OCI-LY1 (cell line): ENCODE measurements at regions not wholly inside any gene's neighbourhood (a gene's known extent, or its start where the extent isn't known, plus 50 kb on each side); places are given as distances from the start of the nearest gene placed in this dataset.

ENCODE experiments used
- H2AFZ ChIP-seq: fragments of 200-600 bp; sonication (generic), shearing (Covaris generic); 2 replicates; pipeline ENCODE4 v1.6.0; 2014; ENCODE audit warnings: antibody characterized with exemption, mild to moderate bottlenecking, low read length
- H3F3A ChIP-seq: fragments of 200-600 bp; sonication (generic), shearing (Covaris generic); 2 replicates; pipeline ENCODE4 v1.6.0; 2014; ENCODE audit warnings: mild to moderate bottlenecking, antibody characterized with exemption, low read length, moderate library complexity; ENCODE audit not compliant: insufficient read depth
- H3K27ac ChIP-seq: fragments of 200-600 bp; sonication (generic); 2 replicates; pipeline ENCODE4 v1.5.1; 2014; ENCODE audit warnings: low read length, mixed run types, mild to moderate bottlenecking, low read depth; ENCODE audit not compliant: poor library complexity, severe bottlenecking
- H3K27me3 ChIP-seq: fragments of 200-600 bp; sonication (generic); 2 replicates; pipeline ENCODE4 v1.6.0; 2014; ENCODE audit warnings: antibody characterized with exemption, mild to moderate bottlenecking, low read length, moderate library complexity; ENCODE audit not compliant: insufficient read depth
- H3K36me3 ChIP-seq: fragments of 200-600 bp; sonication (generic); 2 replicates; pipeline ENCODE4 v1.6.1; 2014; ENCODE audit warnings: mild to moderate bottlenecking, antibody characterized with exemption, low read length, moderate library complexity, mixed read lengths; ENCODE audit not compliant: insufficient read depth
- H3K4me1 ChIP-seq: fragments of 200-600 bp; sonication (generic); 2 replicates; pipeline ENCODE4 v1.5.1; 2014; ENCODE audit warnings: mild to moderate bottlenecking, low read length, moderate library complexity; ENCODE audit not compliant: insufficient read depth, severe bottlenecking
- H3K4me2 ChIP-seq: fragments of 200-600 bp; sonication (generic), shearing (Covaris generic); 2 replicates; pipeline ENCODE4 v1.6.1; 2014; ENCODE audit warnings: low read length
- H3K4me3 ChIP-seq: fragments of 200-600 bp; sonication (generic); 2 replicates; pipeline ENCODE4 v1.5.1; 2014; ENCODE audit warnings: low read length, low read depth, mild to moderate bottlenecking, mixed read lengths; ENCODE audit not compliant: poor library complexity, severe bottlenecking
- H3K79me2 ChIP-seq: fragments of 200-600 bp; shearing (Covaris generic); 2 replicates; pipeline ENCODE4 v1.6.1; 2016; ENCODE audit warnings: mixed run types, low read length, mixed read lengths; ENCODE audit not compliant: insufficient read depth
- H3K9ac ChIP-seq: fragments of 200-600 bp; sonication (generic), shearing (Covaris generic); 2 replicates; pipeline ENCODE4 v1.6.1; 2014; ENCODE audit warnings: mild to moderate bottlenecking, low read length, mixed read lengths
- H3K9me2 ChIP-seq: fragments of 200-600 bp; sonication (generic), shearing (Covaris generic); 2 replicates; pipeline ENCODE4 v1.6.1; 2014; ENCODE audit warnings: low read depth, mild to moderate bottlenecking, low read length, mixed read lengths
- H3K9me3 ChIP-seq: fragments of 200-600 bp; shearing (Covaris generic); 2 replicates; pipeline ENCODE4 v1.6.1; 2014; ENCODE audit warnings: low read length, mixed read lengths
- H4K20me1 ChIP-seq: fragments of 200-600 bp; sonication (generic), shearing (Covaris generic); 2 replicates; pipeline ENCODE4 v1.6.0; 2016; ENCODE audit warnings: mild to moderate bottlenecking, low read length; ENCODE audit not compliant: insufficient read depth
- CTCF ChIP-seq: fragments of 200-600 bp; sonication (generic), shearing (Covaris generic); IDR thresholded peaks from 2 replicates; pipeline ENCODE4 v1.5.1; 2017; ENCODE audit warnings: mild to moderate bottlenecking, antibody characterized with exemption, low read length, moderate library complexity, mixed read lengths
- EZH2 ChIP-seq: fragments of 200-600 bp; sonication (generic), shearing (Covaris generic); IDR thresholded peaks from 2 replicates; pipeline ENCODE4 v1.8.0; 2017; ENCODE audit warnings: borderline replicate concordance, mixed run types, mild to moderate bottlenecking, antibody characterized with exemption, low read length, moderate library complexity, mixed read lengths

GRCh38 chr12:40615590-40615989 lies 76.6 kb upstream of the CNTN1 start:
- no peak overlapping the region for H3K4me3 ChIP-seq
- H3K9me3 ChIP-seq, result no peaks in the 10 kb centered on the region

GRCh38 chr12:40616383-40616915 lies 75.8 kb upstream of the CNTN1 start:
- H3K4me3 ChIP-seq, result no peak overlapping the region
- TF ChIP-seq CTCF, result no peak
- no peak for TF ChIP-seq EZH2

More at GRCh38 chr12:40615590-40615989, 76.6 kb upstream of the CNTN1 start:
- Histone ChIP-seq H3F3A (no peaks in the 10 kb centered on the region), H3K36me3 (no peaks in the 10 kb centered on the region), H4K20me1 (no peaks in the 10 kb centered on the region), H3K27me3 (no peaks in the 10 kb centered on the region), H2AFZ (no peak overlapping the region), H3K27ac (no peak overlapping the region), H3K79me2 (no peaks in the 10 kb centered on the region), H3K9me2 (no peaks in the 10 kb centered on the region), H3K4me2 (no peak overlapping the region), H3K9ac (no peak overlapping the region), H3K4me1 (no peaks in the 10 kb centered on the region)
- TF ChIP-seq EZH2, result no peak
- TF ChIP-seq CTCF, result no peak

GRCh38 chr12:40618636-40619035 lies 73.6 kb upstream of the CNTN1 start:
- H4K20me1 ChIP-seq, result no peaks in the 10 kb centered on the region
- H3K4me3 ChIP-seq, result no peak overlapping the region
- TF ChIP-seq CTCF (no peak), EZH2 (no peak)
- no peak overlapping the region for H3K27ac ChIP-seq
- no peaks in the 10 kb centered on the region for H3K9me3 ChIP-seq
- no peaks in the 10 kb centered on the region for H3K9me2 ChIP-seq
- H3K4me2 ChIP-seq, result no peak overlapping the region
- no peak overlapping the region for H3K9ac ChIP-seq
- no peaks in the 10 kb centered on the region for H3F3A ChIP-seq
- H3K27me3 ChIP-seq, result no peaks in the 10 kb centered on the region
- H3K4me1 ChIP-seq, result no peaks in the 10 kb centered on the region
- no peak overlapping the region for H2AFZ ChIP-seq
- H3K79me2 ChIP-seq, result no peaks in the 10 kb centered on the region
- no peaks in the 10 kb centered on the region for H3K36me3 ChIP-seq

More at GRCh38 chr12:40616383-40616915, 75.8 kb upstream of the CNTN1 start:
- H3K4me1 ChIP-seq, result no peaks in the 10 kb centered on the region
- H3K9me2 ChIP-seq, result no peaks in the 10 kb centered on the region
- no peaks in the 10 kb centered on the region for H3K79me2 ChIP-seq
- H3K9me3 ChIP-seq, result no peaks in the 10 kb centered on the region
- H4K20me1 ChIP-seq, result no peaks in the 10 kb centered on the region
- no peaks in the 10 kb centered on the region for H3F3A ChIP-seq
- no peaks in the 10 kb centered on the region for H3K27me3 ChIP-seq
- no peak overlapping the region for H3K4me2 ChIP-seq
- no peak overlapping the region for H3K27ac ChIP-seq
- H2AFZ ChIP-seq, result no peak overlapping the region
- no peak overlapping the region for H3K9ac ChIP-seq
- H3K36me3 ChIP-seq, result no peaks in the 10 kb centered on the region
